Liver (tissue), 7 donors: ENCODE measurements at regions not wholly inside any gene's neighbourhood (a gene's known extent, or its start where the extent isn't known, plus 50 kb on each side); places are given as distances from the start of the nearest gene placed in this dataset.

Experiments used
- DNase-seq: peaks from one replicate; pipeline ENCODE4 v3.0.0-alpha.2; 2017; ENCODE audit warnings: low spot score
- H3K27ac ChIP-seq, 2 donors: one replicate each; pipeline ENCODE4 v1.7.0; 2013; ENCODE audit warnings: inconsistent platforms in 2 of 2, low read length in 2 of 2, control low read depth in 1 of 2, low read depth in 1 of 2, mild to moderate bottlenecking in 1 of 2
- H3K27me3 ChIP-seq, 4 donors: one replicate each; pipeline versions ENCODE4 v1.6.1 to v1.7.0; 2013; ENCODE audit warnings: low read length in 3 of 4, inconsistent platforms in 1 of 4, mild to moderate bottlenecking in 1 of 4, moderate library complexity in 1 of 4; ENCODE audit not compliant: control insufficient read depth in 4 of 4, insufficient read depth in 4 of 4
- H3K36me3 ChIP-seq, 4 donors: one replicate each; pipeline versions ENCODE4 v1.6.1 to v1.7.0; 2013; ENCODE audit warnings: low read length in 3 of 4, mild to moderate bottlenecking in 3 of 4, low read depth in 1 of 4, moderate library complexity in 1 of 4; ENCODE audit not compliant: control insufficient read depth in 4 of 4, insufficient read depth in 3 of 4
- H3K4me1 ChIP-seq, 4 donors: one replicate each; pipeline versions ENCODE4 v1.6.1 to v1.7.0; 2013; ENCODE audit warnings: low read length in 3 of 4, mild to moderate bottlenecking in 3 of 4, moderate library complexity in 1 of 4; ENCODE audit not compliant: control insufficient read depth in 4 of 4, insufficient read depth in 4 of 4
- H3K4me3 ChIP-seq, 3 donors: one replicate each; pipeline versions ENCODE4 v1.6.1 to v1.7.0; 2013; ENCODE audit warnings: low read length in 3 of 3, control low read depth in 1 of 3, low read depth in 1 of 3, mild to moderate bottlenecking in 1 of 3
- H3K9ac ChIP-seq, 2 donors: one replicate each; pipeline ENCODE4 v1.7.0; 2013; ENCODE audit warnings: low read length in 2 of 2, mild to moderate bottlenecking in 2 of 2, moderate library complexity in 2 of 2, control low read depth in 1 of 2, low read depth in 1 of 2
- H3K9me3 ChIP-seq, 4 donors: one replicate each; pipeline versions ENCODE4 v1.6.1 to v1.7.0; 2013; ENCODE audit warnings: low read length in 3 of 4; ENCODE audit not compliant: control insufficient read depth in 4 of 4
- FOXA2 ChIP-seq: IDR thresholded peaks from 2 replicates; pipeline ENCODE4 v1.6.1; 2016; ENCODE audit warnings: antibody characterized with exemption
- GABPA ChIP-seq, 2 donors: IDR thresholded peaks in 1 of 2; conservative IDR thresholded peaks in 1 of 2; 2 replicates each; pipeline ENCODE4 v1.6.1; 2016; ENCODE audit warnings: antibody characterized with exemption in 2 of 2, mild to moderate bottlenecking in 1 of 2, moderate library complexity in 1 of 2
- HNF4A ChIP-seq, 2 donors: conservative IDR thresholded peaks; 2 replicates each; pipeline ENCODE4 v1.6.1; 2016; ENCODE audit warnings: antibody characterized with exemption in 2 of 2, mild to moderate bottlenecking in 2 of 2
- HNF4G ChIP-seq: IDR thresholded peaks from 2 replicates; pipeline ENCODE4 v1.6.1; 2016; ENCODE audit warnings: antibody characterized with exemption
- JUND ChIP-seq, 2 donors: IDR thresholded peaks; 2 replicates each; pipeline ENCODE4 v1.6.1; 2016; ENCODE audit warnings: antibody characterized with exemption in 2 of 2
- NR2F2 ChIP-seq: IDR thresholded peaks from 2 replicates; pipeline ENCODE4 v1.6.1; 2016; ENCODE audit warnings: antibody characterized with exemption
- RXRA ChIP-seq, 2 donors: IDR thresholded peaks; 2 replicates each; pipeline ENCODE4 v1.6.1; 2017 to 2018; ENCODE audit warnings: antibody characterized with exemption in 2 of 2, mild to moderate bottlenecking in 1 of 2
- SP1 ChIP-seq: IDR thresholded peaks from 2 replicates; pipeline ENCODE4 v1.6.1; 2018; ENCODE audit warnings: antibody characterized with exemption, mild to moderate bottlenecking
- YY1 ChIP-seq: IDR thresholded peaks from 2 replicates; pipeline ENCODE4 v1.6.1; 2016; ENCODE audit warnings: antibody characterized with exemption, mild to moderate bottlenecking
- WGBS: extraction: QIAGEN DNeasy Blood & Tissue Kit; methylation state at CpG from one replicate; pipeline ENCODE4 v1.1.7; 2013; 5-methylcytosine and 5-hydroxymethylcytosine counted together
- TF ChIP-seq, protein P1 (sequence below): IDR thresholded peaks from 2 replicates; pipeline ENCODE4 v1.6.1; 2016; ENCODE audit warnings: antibody characterized with exemption, mild to moderate bottlenecking
- TF ChIP-seq, protein P2 (sequence below): IDR thresholded peaks from 2 replicates; pipeline ENCODE4 v1.6.1; 2016; ENCODE audit warnings: antibody characterized with exemption
- TF ChIP-seq, protein P3 (sequence below): IDR thresholded peaks from 2 replicates; pipeline ENCODE4 v1.6.1; 2016; ENCODE audit warnings: antibody characterized with exemption
- donor health status: healthy.
- donor health status: healthy.
- donor health status: healthy.
- donor health status: healthy.

DNA sequence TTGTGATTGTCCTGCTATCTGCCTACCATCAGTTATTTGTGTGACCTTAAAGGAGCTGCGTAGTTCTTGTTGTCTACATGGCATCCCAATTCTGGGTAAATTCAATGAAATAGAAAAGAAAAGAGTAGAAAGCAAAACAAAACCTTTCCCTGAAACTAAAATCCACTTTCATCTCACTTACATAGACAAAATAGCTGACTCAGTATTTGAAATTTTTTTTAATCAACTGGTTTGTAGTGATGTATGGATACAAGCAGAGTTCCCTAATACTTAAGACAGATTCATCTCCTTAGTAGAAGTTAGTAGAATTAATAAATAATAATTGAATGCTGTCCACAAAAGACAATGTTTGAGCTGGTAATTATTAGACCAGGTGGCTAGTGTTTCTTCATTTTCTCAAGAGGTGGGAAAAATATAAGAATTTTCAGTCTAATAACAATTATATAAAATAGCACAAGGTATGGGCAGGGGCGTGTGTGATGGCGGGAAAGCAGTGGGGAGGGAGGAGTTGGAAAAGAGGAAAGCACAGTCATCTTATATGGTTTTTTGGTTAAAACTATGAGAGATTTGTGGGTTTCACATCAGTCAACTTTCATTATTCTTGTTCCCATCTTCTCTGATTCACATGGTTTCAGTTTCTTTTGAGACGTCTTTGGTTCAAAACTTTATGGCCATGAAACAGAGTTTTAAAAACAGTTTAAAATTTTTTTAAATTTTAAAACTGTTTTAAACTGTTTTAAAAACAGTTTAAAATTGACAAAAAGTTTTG lies 275.2 kb downstream of the SPRY1 start:
- Histone ChIP-seq H3K4me1 (no peaks in the 10 kb centered on the region), H3K27me3 (no peaks in the 10 kb centered on the region), H3K27ac (no peak overlapping the region), H3K9ac (no peak overlapping the region), H3K4me3 (no peak overlapping the region), H3K36me3 (no peaks in the 10 kb centered on the region), H3K9me3 (no peaks in the 10 kb centered on the region)
- no peak for DNase-seq
- 83% methylated on average over 4 of the region's 4 CpGs for WGBS
- TF ChIP-seq YY1 (no peak), FOXA2 (no peak)

DNA sequence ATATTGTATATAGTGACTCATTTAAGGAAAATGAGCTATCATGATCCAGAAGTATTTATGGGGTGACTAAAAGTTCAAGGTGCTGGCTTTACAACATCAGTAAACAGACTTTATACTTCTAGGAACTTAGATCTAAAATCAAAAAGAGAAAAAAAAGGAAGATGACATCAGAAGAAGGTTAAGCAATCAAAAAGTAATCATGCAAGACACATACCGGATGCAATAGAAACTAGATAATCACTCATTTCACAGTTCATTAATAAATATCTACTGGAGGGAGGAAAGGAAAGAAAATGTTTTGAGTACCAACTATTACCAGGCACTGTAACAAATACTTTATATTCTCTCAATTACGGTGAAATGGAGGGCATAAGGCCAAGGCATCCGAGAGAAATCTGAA lies 276.4 kb downstream of the SPRY1 start:
- no peaks in the 10 kb centered on the region for H3K4me1 ChIP-seq
- no peaks in the 10 kb centered on the region for H3K9me3 ChIP-seq
- no peaks in the 10 kb centered on the region for H3K27me3 ChIP-seq
- no peak overlapping the region for H3K9ac ChIP-seq
- TF ChIP-seq, protein P1, sequence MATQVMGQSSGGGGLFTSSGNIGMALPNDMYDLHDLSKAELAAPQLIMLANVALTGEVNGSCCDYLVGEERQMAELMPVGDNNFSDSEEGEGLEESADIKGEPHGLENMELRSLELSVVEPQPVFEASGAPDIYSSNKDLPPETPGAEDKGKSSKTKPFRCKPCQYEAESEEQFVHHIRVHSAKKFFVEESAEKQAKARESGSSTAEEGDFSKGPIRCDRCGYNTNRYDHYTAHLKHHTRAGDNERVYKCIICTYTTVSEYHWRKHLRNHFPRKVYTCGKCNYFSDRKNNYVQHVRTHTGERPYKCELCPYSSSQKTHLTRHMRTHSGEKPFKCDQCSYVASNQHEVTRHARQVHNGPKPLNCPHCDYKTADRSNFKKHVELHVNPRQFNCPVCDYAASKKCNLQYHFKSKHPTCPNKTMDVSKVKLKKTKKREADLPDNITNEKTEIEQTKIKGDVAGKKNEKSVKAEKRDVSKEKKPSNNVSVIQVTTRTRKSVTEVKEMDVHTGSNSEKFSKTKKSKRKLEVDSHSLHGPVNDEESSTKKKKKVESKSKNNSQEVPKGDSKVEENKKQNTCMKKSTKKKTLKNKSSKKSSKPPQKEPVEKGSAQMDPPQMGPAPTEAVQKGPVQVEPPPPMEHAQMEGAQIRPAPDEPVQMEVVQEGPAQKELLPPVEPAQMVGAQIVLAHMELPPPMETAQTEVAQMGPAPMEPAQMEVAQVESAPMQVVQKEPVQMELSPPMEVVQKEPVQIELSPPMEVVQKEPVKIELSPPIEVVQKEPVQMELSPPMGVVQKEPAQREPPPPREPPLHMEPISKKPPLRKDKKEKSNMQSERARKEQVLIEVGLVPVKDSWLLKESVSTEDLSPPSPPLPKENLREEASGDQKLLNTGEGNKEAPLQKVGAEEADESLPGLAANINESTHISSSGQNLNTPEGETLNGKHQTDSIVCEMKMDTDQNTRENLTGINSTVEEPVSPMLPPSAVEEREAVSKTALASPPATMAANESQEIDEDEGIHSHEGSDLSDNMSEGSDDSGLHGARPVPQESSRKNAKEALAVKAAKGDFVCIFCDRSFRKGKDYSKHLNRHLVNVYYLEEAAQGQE = no peak
- TF ChIP-seq HNF4G (no peak), HNF4A (conservative IDR thresholded peaks at IDR 0.05) (no peak), NR2F2 (no peak), SP1 (no peak), YY1 (no peak)
- TF ChIP-seq, protein P2, sequence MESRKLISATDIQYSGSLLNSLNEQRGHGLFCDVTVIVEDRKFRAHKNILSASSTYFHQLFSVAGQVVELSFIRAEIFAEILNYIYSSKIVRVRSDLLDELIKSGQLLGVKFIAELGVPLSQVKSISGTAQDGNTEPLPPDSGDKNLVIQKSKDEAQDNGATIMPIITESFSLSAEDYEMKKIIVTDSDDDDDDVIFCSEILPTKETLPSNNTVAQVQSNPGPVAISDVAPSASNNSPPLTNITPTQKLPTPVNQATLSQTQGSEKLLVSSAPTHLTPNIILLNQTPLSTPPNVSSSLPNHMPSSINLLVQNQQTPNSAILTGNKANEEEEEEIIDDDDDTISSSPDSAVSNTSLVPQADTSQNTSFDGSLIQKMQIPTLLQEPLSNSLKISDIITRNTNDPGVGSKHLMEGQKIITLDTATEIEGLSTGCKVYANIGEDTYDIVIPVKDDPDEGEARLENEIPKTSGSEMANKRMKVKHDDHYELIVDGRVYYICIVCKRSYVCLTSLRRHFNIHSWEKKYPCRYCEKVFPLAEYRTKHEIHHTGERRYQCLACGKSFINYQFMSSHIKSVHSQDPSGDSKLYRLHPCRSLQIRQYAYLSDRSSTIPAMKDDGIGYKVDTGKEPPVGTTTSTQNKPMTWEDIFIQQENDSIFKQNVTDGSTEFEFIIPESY = no peak
- TF ChIP-seq, protein P3, sequence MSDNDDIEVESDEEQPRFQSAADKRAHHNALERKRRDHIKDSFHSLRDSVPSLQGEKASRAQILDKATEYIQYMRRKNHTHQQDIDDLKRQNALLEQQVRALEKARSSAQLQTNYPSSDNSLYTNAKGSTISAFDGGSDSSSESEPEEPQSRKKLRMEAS = no peak
- 81% methylated on average over 3 of the region's 3 CpGs for WGBS
- H3K4me3 ChIP-seq = no peak overlapping the region
- DNase-seq = no peak
- no peak overlapping the region for H3K27ac ChIP-seq
- H3K36me3 ChIP-seq = no peaks in the 10 kb centered on the region

DNA sequence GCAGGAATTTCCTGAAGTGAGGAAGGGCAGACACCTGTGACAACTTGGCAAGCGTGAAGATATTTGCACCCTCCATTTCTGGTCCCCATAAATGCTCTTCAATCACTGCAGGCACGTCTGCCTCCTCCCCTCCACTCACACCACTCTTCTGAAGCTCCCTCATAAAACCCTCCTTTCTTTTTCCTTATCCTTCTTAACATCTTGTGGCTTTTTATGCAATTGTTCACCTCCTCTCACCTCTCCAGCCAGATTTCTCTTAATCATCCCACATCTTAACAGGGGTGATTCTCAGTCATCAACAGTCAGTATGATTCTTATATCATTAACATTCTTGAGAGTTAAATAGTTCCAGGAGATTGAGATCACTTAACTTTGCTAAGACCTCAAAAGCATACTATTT lies 277.4 kb downstream of the SPRY1 start:
- no peaks in the 10 kb centered on the region for H3K9me3 ChIP-seq
- TF ChIP-seq GABPA (IDR thresholded peaks at IDR 0.05 in 1 of 2, conservative IDR thresholded peaks at IDR 0.05 in 1 of 2) = no peak
- no peak for TF ChIP-seq JUND (IDR thresholded peaks at IDR 0.05)
- TF ChIP-seq RXRA (IDR thresholded peaks at IDR 0.05) = no peak
- no peak for TF ChIP-seq NR2F2
- TF ChIP-seq HNF4A (conservative IDR thresholded peaks at IDR 0.05) = no peak
- TF ChIP-seq, protein P3 = no peak
- H3K9ac ChIP-seq = no peak overlapping the region
- H3K27me3 ChIP-seq = no peaks in the 10 kb centered on the region
- no peak for DNase-seq
- H3K27ac ChIP-seq = no peak overlapping the region
- H3K4me3 ChIP-seq = no peak overlapping the region
- 95% methylated on average over 2 of the region's 2 CpGs for WGBS
- no peaks in the 10 kb centered on the region for H3K36me3 ChIP-seq
- no peaks in the 10 kb centered on the region for H3K4me1 ChIP-seq
